GM20000 (cell line): ENCODE measurements at regions not wholly inside any gene's neighbourhood (a gene's known extent, or its start where the extent isn't known, plus 50 kb on each side); places are given as distances from the start of the nearest gene placed in this dataset.

ENCODE experiments used
- DNase-seq: peaks from one replicate; pipeline ENCODE4 v3.0.0; 2012; ENCODE audit warnings: low spot score
- CTCF ChIP-seq: IDR thresholded peaks from 2 replicates; pipeline ENCODE4 v1.5.1; 2012; ENCODE audit warnings: mild to moderate bottlenecking, control low read depth; ENCODE audit errors: extremely low read depth, missing control alignments

DNA sequence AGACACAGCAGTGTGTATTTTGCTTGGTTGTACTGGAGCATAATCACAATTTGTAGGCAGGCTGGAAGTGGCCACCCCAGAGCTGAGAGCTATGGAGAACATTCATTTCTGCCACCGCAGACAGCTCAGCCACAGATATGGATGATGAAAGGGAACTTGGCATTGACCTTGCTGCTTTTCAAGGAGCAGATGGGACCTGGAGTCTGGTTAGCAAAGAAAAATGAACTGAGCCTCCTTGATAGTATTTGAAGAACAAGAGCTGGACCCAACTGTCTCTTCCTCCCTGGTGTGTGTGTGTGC is 395.2 kb upstream of the ZNF462 start:
- TF ChIP-seq CTCF, result no peak
- no peak for DNase-seq

DNA sequence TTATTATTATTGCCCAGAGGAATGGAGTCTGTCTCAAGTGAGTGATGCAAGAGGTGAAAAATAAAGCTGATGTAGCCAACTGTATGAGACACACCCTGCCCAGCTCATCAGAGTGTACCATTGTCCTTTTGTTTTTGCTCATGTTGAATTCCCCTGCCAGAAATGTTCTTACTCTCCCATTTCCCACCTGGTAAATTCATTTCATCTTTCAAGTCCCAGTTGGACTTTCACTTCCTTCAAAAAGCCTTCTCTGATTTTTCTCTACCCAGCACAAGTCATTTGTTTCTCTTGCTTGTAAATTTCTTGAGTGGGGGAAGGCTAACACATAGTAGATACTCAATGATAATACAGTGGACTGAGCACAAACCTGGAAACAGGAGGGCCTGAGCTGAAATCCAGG is 394.5 kb upstream of the ZNF462 start:
- no peak for TF ChIP-seq CTCF

DNA sequence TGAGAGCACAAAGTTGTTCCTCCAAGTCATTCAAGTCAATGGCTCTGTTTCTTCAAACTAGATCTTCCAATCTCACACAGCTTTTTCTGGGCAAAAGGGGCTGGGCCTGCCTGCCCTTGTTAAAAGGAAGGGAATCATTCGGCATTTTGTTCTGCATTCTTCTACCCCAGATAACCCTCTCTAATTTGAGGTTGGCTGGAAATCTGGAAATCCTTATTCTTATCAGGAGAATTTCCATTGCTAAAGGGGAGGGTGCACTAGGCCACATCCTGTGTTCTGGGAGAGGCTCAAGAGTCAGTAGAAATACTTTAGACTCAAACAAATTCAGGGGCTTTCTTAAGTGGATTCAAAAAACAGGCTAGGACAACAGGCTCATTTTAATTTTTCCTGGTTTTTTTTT is 384.7 kb upstream of the ZNF462 start:
- TF ChIP-seq CTCF, result no peak

More for the DNA sequence above, 394.5 kb upstream of the ZNF462 start:
- DNase-seq, result peak; percentile 6

GRCh38 chr9:106478727-106479126 is 384.2 kb upstream of the ZNF462 start:
- no peak for TF ChIP-seq CTCF
- DNase-seq, result no peak

More for the DNA sequence above, 384.7 kb upstream of the ZNF462 start:
- DNase-seq, result no peak

DNA sequence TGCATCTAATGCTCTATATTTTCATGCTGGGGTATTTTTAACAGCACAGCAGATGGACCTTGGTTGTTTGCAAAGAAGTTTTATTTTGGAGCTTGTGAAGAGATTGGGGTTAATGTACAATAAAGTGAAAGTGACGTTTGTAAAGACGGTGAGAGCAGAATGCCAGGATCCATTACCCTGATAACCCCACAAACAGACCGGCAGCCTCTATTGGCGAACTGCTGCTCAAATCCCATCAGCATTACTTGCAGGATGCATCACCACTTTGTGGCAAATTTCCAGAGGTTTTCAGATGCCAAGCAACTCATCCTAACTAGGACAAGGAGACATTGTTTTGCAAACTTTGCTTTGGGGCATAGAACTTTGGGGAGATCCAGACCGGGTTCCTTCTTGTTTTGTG is 383.3 kb upstream of the ZNF462 start:
- no peak for TF ChIP-seq CTCF
- no peak for DNase-seq

DNA sequence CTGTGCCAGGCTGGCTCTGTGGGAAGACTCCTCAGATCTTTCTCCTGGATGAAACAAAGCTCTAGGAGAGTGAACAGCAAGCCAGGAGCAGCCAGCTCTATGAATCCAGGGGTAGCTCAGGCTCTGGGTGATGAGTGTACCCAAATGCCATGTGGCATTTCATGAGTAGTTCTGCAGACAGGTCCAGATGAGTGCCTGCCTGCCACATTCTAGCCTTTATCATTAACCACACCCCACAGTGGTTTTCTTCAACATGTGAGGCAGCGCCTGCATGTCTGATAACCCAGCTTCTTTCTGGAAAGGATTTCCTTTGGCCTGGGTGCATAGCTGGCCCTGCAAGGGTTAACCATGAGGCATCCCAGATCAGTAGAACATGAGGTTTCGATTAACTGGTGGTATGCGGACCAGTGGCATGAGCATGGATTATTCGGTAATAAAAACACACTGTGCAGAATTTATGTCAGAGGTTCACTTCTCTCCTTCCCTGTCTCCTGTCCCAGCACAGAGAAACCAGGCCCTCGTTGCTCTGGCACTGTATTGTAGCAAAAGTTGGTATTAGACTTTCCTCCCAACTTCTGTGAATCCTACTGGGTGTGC is 381.9 kb upstream of the ZNF462 start:
- TF ChIP-seq CTCF, result no peak
- no peak for DNase-seq

- DNase-seq, result no peak
- no peak for TF ChIP-seq CTCF
Observed at GRCh38 chr9:106482733-106483132, 380.2 kb upstream of the ZNF462 start.
